GM12878 (cell line): ENCODE measurements at regions not wholly inside any gene's neighbourhood (a gene's known extent, or its start where the extent isn't known, plus 50 kb on each side); places are given as distances from the start of the nearest gene placed in this dataset.

Experiments used
- BCL11A ChIP-seq: IDR thresholded peaks from 2 replicates; pipeline ENCODE4 v1.6.1; 2011; ENCODE audit warnings: low read depth, low read length
- CTCF ChIP-seq, 3 experiments: IDR thresholded peaks in 2 of 3; conservative IDR thresholded peaks in 1 of 3; 2 replicates each; pipeline ENCODE4 v1.5.1; 2011; ENCODE audit warnings: low read depth in 3 of 3, low read length in 3 of 3, mild to moderate bottlenecking in 3 of 3, control low read depth in 2 of 3, moderate library complexity in 2 of 3, inconsistent platforms in 1 of 3, mixed read lengths in 1 of 3; ENCODE audit not compliant: control insufficient read depth in 2 of 3, insufficient read depth in 1 of 3; ENCODE audit errors: extremely low read depth in 1 of 3

GRCh38 chr19:30703645-30704044, 331.5 kb downstream of the ZNF536 start:
- no peak for TF ChIP-seq CTCF (IDR thresholded peaks at IDR 0.05 in 2 of 3, conservative IDR thresholded peaks at IDR 0.05 in 1 of 3; ENCODE audit: control insufficient read depth in 2 of 3, extremely low read depth in 1 of 3, insufficient read depth in 1 of 3, low read depth in 3 of 3, low read length in 3 of 3)
- TF ChIP-seq BCL11A, result no peak
